ENCODE measurements at regions not wholly inside any gene's neighbourhood (a gene's known extent, or its start where the extent isn't known, plus 50 kb on each side); places are given as distances from the start of the nearest gene placed in this dataset.

- no peak for TF ChIP-seq POLR2A (IDR thresholded peaks at IDR 0.05)
- no peak for TF ChIP-seq CTCF (IDR thresholded peaks at IDR 0.05)
Measured at GRCh38 chr19:29439688-29440550, 85.9 kb upstream of the VSTM2B start.
